Colonic mucosa (tissue), 4 donors: ENCODE measurements at regions not wholly inside any gene's neighbourhood (a gene's known extent, or its start where the extent isn't known, plus 50 kb on each side); places are given as distances from the start of the nearest gene placed in this dataset.

ENCODE experiments used
- DNase-seq: peaks from one replicate; pipeline ENCODE4 v3.0.0-alpha.2; 2020
- H3K27ac ChIP-seq: fragments of 200-600 bp; one replicate; pipeline ENCODE4 v1.8.0; 2021
- H3K27me3 ChIP-seq: fragments of 200-600 bp; one replicate; pipeline ENCODE4 v1.8.0; 2021
- H3K36me3 ChIP-seq: fragments of 200-600 bp; one replicate; pipeline ENCODE4 v1.8.0; 2021
- H3K4me1 ChIP-seq: fragments of 200-600 bp; one replicate; pipeline ENCODE4 v1.8.0; 2021; ENCODE audit warnings: mild to moderate bottlenecking
- H3K4me3 ChIP-seq: fragments of 200-600 bp; one replicate; pipeline ENCODE4 v1.8.0; 2021
- H3K9ac ChIP-seq, 2 donors: one replicate each; pipeline ENCODE4 v1.7.0; 2013; ENCODE audit warnings: control low read depth in 2 of 2, low read depth in 2 of 2, low read length in 2 of 2
- H3K9me3 ChIP-seq: fragments of 200-600 bp; one replicate; pipeline ENCODE4 v1.8.0; 2021
- intact Hi-C: fragments of 100-400 bp; cut with DNase I; formaldehyde crosslinking; loops from one replicate; pipeline ENCODE4 v1.14.1; 2022
- TF ChIP-seq, protein P1 (sequence below): fragments of 200-600 bp; IDR thresholded peaks from one replicate; pipeline ENCODE4 v1.8.0; 2022; ENCODE audit warnings: antibody characterized with exemption, mild to moderate bottlenecking
- donor health status: healthy.
- donor health status: DM: no; HTN: no; CAD: no.
- donor health status: DM: no; HTN: no; CAD: no.

DNA sequence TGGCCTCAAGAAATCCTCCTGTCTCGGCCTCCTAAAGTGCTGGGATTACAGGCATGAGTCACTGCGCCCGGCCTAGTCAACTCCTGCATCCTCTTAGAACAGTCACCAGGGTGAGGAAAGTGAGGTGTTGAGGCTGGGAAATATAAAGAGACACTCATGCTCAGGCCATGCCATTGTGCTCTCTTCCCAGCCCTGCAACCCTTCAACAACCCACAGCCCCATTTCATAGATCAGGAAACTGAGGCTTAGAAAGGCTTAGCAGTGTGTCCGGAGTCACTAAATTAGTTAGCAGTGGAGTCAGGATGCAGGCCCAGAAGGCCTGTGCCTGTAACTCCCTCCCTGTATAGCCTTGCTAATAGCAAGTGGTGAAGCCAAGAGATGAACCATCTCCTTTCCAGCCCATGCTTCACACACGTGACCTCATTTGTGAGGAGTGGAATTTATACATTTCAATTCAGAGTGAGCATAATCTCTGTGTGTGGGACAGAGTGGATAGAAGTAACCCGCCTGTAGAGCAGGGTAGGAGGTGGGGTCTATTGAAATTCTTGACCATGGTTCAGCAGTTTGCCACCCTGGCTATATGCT, 51.7 kb upstream of the USP3 start:
- Histone ChIP-seq H3K4me3 (no peak overlapping the region), H3K27me3 (no peaks in the 10 kb centered on the region), H3K27ac (no peak overlapping the region), H3K4me1 (peaks cover 5% of the 10 kb centered on the region), H3K36me3 (no peaks in the 10 kb centered on the region), H3K9ac (no peak overlapping the region), H3K9me3 (no peaks in the 10 kb centered on the region)
- DNase-seq, result no peak
- intact Hi-C loops, result no loop called here
- TF ChIP-seq, protein P1, sequence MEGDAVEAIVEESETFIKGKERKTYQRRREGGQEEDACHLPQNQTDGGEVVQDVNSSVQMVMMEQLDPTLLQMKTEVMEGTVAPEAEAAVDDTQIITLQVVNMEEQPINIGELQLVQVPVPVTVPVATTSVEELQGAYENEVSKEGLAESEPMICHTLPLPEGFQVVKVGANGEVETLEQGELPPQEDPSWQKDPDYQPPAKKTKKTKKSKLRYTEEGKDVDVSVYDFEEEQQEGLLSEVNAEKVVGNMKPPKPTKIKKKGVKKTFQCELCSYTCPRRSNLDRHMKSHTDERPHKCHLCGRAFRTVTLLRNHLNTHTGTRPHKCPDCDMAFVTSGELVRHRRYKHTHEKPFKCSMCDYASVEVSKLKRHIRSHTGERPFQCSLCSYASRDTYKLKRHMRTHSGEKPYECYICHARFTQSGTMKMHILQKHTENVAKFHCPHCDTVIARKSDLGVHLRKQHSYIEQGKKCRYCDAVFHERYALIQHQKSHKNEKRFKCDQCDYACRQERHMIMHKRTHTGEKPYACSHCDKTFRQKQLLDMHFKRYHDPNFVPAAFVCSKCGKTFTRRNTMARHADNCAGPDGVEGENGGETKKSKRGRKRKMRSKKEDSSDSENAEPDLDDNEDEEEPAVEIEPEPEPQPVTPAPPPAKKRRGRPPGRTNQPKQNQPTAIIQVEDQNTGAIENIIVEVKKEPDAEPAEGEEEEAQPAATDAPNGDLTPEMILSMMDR, result no peak

DNA sequence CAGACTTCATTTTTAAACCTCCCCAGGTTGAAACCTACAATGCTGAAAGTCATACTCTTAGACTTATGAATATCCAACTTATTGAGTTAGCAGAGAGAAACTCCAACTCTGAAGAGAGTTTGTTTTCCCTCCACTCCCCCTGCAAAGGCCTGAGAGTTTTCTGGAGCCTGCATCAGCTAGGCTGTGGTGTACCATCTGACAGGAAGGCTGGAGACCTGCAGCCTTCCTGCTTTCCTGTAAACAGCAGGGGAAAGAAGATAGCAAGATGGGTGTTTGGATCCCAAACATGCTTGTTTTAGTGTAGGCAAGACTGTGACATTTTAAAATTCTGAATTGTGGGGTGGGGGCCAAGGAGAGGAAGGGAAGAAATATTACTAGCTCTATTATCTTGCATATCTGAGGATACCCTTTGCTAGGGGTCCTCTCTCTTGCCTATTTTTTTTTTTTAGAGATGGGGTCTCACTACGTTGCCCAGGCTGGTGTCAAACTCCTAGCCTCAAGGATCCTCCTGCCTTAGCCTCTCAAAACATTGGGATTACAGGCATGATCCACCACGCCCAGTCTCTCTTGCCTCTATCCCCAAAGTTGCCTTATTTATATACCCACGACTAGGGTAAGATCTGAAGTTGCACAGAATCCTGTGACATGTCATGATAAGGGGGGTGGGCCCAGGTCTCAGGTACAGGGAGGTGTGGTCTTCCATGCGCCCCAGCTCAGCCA, 51.0 kb upstream of the USP3 start:
- no peak overlapping the region for H3K9ac ChIP-seq
- DNase-seq, result no peak
- H3K27me3 ChIP-seq, result no peaks in the 10 kb centered on the region
- intact Hi-C loops, result no loop called here
- TF ChIP-seq, protein P1, result no peak
- H3K27ac ChIP-seq, result no peak overlapping the region
- no peaks in the 10 kb centered on the region for H3K9me3 ChIP-seq
- no peak overlapping the region for H3K4me3 ChIP-seq
- H3K4me1 ChIP-seq, result peaks cover 5% of the 10 kb centered on the region
- H3K36me3 ChIP-seq, result no peaks in the 10 kb centered on the region

GRCh38 chr15:63454503-63455211, 49.7 kb upstream of the USP3 start:
- Histone ChIP-seq H3K4me3 (no peak overlapping the region), H3K36me3 (no peaks in the 10 kb centered on the region), H3K9me3 (no peaks in the 10 kb centered on the region), H3K27me3 (no peaks in the 10 kb centered on the region), H3K9ac (no peak overlapping the region), H3K27ac (no peak overlapping the region), H3K4me1 (peaks cover 5% of the 10 kb centered on the region)
- TF ChIP-seq, protein P1, result no peak
- intact Hi-C loops, result no loop called here
- DNase-seq, result no peak
